Transverse colon (tissue), 4 donors: ENCODE measurements at regions not wholly inside any gene's neighbourhood (a gene's known extent, or its start where the extent isn't known, plus 50 kb on each side); places are given as distances from the start of the nearest gene placed in this dataset.

Experiments
- DNase-seq: peaks from one replicate; pipeline ENCODE4 v3.0.0-alpha.2; 2019
- H3K27ac ChIP-seq, 4 donors: fragments of 200-600 bp; sonication (generic); 2 replicates each; pipeline ENCODE4 v1.5.1; 2016 to 2018; ENCODE audit warnings: inconsistent platforms in 4 of 4
- H3K27me3 ChIP-seq: fragments of 200-600 bp; sonication (generic); 2 replicates; pipeline ENCODE4 v1.5.1; 2017; ENCODE audit warnings: inconsistent platforms
- H3K36me3 ChIP-seq, 4 donors: fragments of 200-600 bp; sonication (generic); 2 replicates each; pipeline ENCODE4 v1.5.1; 2017 to 2019; ENCODE audit warnings: inconsistent platforms in 4 of 4
- H3K4me1 ChIP-seq, 4 donors: fragments of 200-600 bp; sonication (generic); 2 replicates each; pipeline ENCODE4 v1.5.1; 2017 to 2020; ENCODE audit warnings: inconsistent platforms in 4 of 4
- H3K4me3 ChIP-seq, 4 donors: fragments of 200-600 bp; sonication (generic); 1 replicate in 1 of 4; 2 replicates in 3 of 4; pipeline versions ENCODE4 v1.5.1 to v1.6.1; 2017 to 2019; ENCODE audit warnings: inconsistent platforms in 4 of 4
- H3K9me3 ChIP-seq, 2 donors: fragments of 200-600 bp; sonication (generic); 2 replicates each; pipeline ENCODE4 v1.5.1; 2017 to 2019; ENCODE audit warnings: inconsistent platforms in 2 of 2
- EP300 ChIP-seq: sonication (generic); formaldehyde crosslinking; IDR thresholded peaks from one replicate; pipeline ENCODE4 v1.6.1; 2017; ENCODE audit warnings: antibody characterized with exemption, low read depth
- POLR2A ChIP-seq: fragments of 450-650 bp; IDR thresholded peaks from one replicate; pipeline ENCODE4 v1.6.1; 2016; ENCODE audit warnings: antibody characterized with exemption, mild to moderate bottlenecking, moderate library complexity
- POLR2AphosphoS5 ChIP-seq, 3 donors: sonication (generic); formaldehyde crosslinking; IDR thresholded peaks; one replicate each; pipeline ENCODE4 v1.6.1; 2016; ENCODE audit warnings: antibody characterized with exemption in 3 of 3
- WGBS, 2 donors: methylation state at CpG; one replicate each; pipeline ENCODE4 v1.1.5; 2018; ENCODE audit warnings: low coverage in 1 of 2; 5-methylcytosine and 5-hydroxymethylcytosine counted together
- in situ Hi-C, 4 donors: fragments of 200-750 bp; cut with MboI; loops; one replicate each; pipeline versions ENCODE4 v1.15.0 to v1.15.1; 2017; ENCODE audit warnings: low sequenced_read_pairs in 3 of 4, low pct_ligation_motif_present in 1 of 4, low pct_unique_long_range_greater_than_20kb in 1 of 4
- intact Hi-C: fragments of 100-400 bp; cut with DNase I; formaldehyde crosslinking; loops from one replicate; pipeline ENCODE4 v1.15.1; 2023; ENCODE audit warnings: low total_unique reads
- TF ChIP-seq, protein P1 (sequence below), 5 experiments: fragments of 200-600 bp in 3 of 5; fragments of 450-650 bp in 2 of 5; sonication (generic) in 3 of 5; IDR thresholded peaks; 1 replicate in 2 of 5; 2 replicates in 3 of 5; pipeline ENCODE4 v1.5.1; 2016 to 2017; ENCODE audit warnings: antibody characterized with exemption in 5 of 5, inconsistent platforms in 3 of 5, mild to moderate bottlenecking in 2 of 5, moderate library complexity in 1 of 5

DNA sequence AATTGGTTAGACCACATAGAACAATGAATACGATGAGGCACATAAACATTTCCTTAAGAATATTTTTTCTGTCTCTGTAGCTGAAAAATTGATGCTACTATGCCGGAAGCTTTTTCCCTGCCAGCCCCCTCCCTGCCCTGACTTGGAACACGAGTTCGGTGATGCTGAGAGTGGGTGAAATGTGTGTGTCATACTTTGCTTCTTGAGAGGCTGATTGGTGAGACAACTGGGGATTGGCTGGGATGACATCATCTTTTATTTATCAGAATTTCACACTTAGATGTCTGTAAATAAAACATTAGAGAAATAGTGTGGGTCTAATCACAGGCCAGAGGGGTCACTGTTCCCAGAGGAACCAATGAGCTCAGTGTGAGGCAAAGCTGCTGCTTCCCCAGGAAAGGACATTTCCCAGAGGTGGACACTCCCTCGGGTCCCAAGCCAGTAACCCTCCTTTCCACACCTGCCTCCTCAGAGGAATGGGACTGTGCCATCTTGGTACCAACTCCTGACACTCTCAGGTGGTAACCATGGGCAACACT, 195.4 kb upstream of the C1orf174 start:
- Histone ChIP-seq H3K27me3 (peaks cover under 1% of the 10 kb centered on the region), H3K4me3 (no peak overlapping the region), H3K4me1 (no peaks in the 10 kb centered on the region), H3K36me3 (no peaks in the 10 kb centered on the region), H3K9me3 (no peaks in the 10 kb centered on the region), H3K27ac (no peak overlapping the region)
- no peak for DNase-seq
- 84% methylated on average over 5 of the region's 5 CpGs; no CpG with 5 or more reads in 1 of the 2 donors for WGBS, 2 donors
- intact Hi-C loops (no loop called here), in situ Hi-C loops (no loop called here)
- TF ChIP-seq EP300: no peak
- no peak for TF ChIP-seq POLR2AphosphoS5 (IDR thresholded peaks at IDR 0.05)
- TF ChIP-seq POLR2A: no peak
- TF ChIP-seq, protein P1, sequence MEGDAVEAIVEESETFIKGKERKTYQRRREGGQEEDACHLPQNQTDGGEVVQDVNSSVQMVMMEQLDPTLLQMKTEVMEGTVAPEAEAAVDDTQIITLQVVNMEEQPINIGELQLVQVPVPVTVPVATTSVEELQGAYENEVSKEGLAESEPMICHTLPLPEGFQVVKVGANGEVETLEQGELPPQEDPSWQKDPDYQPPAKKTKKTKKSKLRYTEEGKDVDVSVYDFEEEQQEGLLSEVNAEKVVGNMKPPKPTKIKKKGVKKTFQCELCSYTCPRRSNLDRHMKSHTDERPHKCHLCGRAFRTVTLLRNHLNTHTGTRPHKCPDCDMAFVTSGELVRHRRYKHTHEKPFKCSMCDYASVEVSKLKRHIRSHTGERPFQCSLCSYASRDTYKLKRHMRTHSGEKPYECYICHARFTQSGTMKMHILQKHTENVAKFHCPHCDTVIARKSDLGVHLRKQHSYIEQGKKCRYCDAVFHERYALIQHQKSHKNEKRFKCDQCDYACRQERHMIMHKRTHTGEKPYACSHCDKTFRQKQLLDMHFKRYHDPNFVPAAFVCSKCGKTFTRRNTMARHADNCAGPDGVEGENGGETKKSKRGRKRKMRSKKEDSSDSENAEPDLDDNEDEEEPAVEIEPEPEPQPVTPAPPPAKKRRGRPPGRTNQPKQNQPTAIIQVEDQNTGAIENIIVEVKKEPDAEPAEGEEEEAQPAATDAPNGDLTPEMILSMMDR (IDR thresholded peaks at IDR 0.05): no peak

DNA sequence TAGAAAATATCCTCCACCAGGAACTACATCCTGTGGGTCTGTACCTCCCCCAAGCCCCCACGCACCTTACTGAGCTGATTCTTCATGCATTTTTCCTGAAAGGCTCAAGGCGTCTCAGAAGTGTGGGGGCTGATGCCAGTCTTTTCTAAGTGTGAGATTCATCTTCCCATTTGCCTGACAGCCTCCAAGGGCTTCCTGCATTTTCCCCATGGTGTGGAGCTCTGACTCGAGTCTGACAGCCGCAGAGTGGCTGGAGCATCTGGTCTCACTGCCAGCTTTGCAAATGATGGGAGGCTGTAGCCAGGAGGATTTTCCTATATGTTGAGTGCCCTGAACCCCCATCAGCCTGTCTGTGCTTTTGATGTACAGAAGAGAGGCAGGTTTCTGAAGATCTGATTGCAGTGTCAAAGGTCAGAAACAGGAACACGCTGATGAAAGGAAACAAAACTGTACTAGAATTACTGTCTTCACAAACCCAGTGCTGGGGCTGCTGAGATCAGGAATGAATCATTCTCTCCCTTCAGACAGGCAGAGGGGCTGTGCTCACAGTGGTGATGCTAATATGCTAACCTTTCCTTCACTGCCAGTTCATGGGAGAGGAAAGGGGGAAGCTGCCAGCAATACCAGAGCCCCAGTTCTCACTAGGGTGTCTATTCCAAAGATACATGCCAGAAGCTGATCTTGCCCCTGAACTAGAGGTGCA, 201.5 kb upstream of the C1orf174 start:
- TF ChIP-seq EP300 (no peak), POLR2A (no peak), POLR2AphosphoS5 (IDR thresholded peaks at IDR 0.05) (no peak)
- TF ChIP-seq, protein P1 (IDR thresholded peaks at IDR 0.05): no peak

DNA sequence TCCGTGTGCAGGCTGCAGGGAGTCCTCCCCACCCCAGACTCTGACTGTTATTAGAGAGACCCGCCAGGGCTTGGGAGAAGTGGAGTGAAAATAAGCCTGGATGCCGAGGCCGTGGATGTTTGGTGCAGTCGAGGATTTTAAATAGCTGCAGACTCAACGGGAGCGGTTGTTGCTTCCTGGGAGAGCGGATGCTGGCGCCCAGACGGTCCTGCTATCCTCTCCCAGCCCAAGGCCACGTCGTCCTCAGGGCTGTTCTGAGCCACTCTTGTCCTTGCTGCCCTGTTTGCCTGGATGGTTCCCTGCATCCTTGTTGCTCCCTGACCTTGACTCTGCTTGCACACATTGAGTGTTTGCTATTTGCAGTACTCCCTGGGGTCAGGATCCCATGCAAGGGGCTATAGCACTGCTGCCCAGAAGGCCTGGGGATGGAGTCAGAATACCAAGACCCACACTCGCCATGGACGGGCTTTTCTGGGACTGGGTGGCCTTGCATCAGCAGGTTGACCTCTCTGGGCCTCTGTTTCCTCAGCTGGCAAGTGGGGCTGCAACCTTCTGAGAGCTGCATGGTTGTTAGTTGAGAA, 205.3 kb upstream of the C1orf174 start:
- TF ChIP-seq POLR2AphosphoS5 (IDR thresholded peaks at IDR 0.05) (no peak), POLR2A (no peak), EP300 (no peak)
- TF ChIP-seq, protein P1 (IDR thresholded peaks at IDR 0.05): no peak
- DNase-seq: no peak
- no peaks in the 10 kb centered on the region for H3K4me1 ChIP-seq
- H3K4me3 ChIP-seq: no peak overlapping the region
- in situ Hi-C loops (no loop called here), intact Hi-C loops (no loop called here)
- H3K36me3 ChIP-seq: no peaks in the 10 kb centered on the region
- peaks cover 6% of the 10 kb centered on the region for H3K27me3 ChIP-seq
- H3K9me3 ChIP-seq: no peaks in the 10 kb centered on the region
- 77% methylated on average over 14 of the region's 14 CpGs; no CpG with 5 or more reads in 1 of the 2 donors for WGBS, 2 donors
- no peak overlapping the region for H3K27ac ChIP-seq

More for the DNA sequence above, 201.5 kb upstream of the C1orf174 start:
- in situ Hi-C loops: no loop called here
- Histone ChIP-seq H3K27ac (no peak overlapping the region), H3K4me1 (no peaks in the 10 kb centered on the region), H3K4me3 (no peak overlapping the region), H3K36me3 (no peaks in the 10 kb centered on the region), H3K27me3 (peaks cover 6% of the 10 kb centered on the region), H3K9me3 (no peaks in the 10 kb centered on the region)
- DNase-seq: no peak
- intact Hi-C loops: no loop called here
- 0 to 43% methylated on average over 1 to 5 of the region's 5 CpGs for WGBS, 2 donors

DNA sequence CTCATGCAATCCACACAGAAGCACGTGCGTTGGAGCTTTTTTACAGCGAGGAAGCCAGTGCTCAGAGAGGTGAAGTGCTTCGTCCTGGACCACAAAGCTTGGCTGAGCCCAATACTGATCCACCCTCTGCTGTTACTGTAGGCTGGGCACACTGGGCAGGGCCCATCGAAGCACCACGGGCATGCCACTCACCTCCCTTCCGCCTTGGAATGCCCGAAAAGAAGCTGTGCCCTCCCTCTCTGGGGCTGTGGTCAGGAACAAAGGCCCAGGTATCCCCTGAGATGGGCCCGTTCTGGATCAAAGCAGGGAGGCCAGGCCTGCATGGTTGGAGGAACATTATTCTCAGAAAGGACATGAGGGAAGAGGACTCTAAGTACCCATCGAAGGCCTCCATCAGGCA, 206.7 kb upstream of the C1orf174 start:
- WGBS, 2 donors: 69% methylated on average over 10 of the region's 10 CpGs; no CpG with 5 or more reads in 1 of the 2 donors
- H3K27me3 ChIP-seq: no peaks in the 10 kb centered on the region
- no peak for DNase-seq
- in situ Hi-C loops: no loop called here
- H3K4me1 ChIP-seq: no peaks in the 10 kb centered on the region
- H3K4me3 ChIP-seq: no peak overlapping the region
- no peak overlapping the region for H3K27ac ChIP-seq
- TF ChIP-seq POLR2A: no peak
- TF ChIP-seq, protein P1 (IDR thresholded peaks at IDR 0.05): no peak
- no peaks in the 10 kb centered on the region for H3K9me3 ChIP-seq
- no peaks in the 10 kb centered on the region for H3K36me3 ChIP-seq
- intact Hi-C loops: no loop called here
